COLO829 (cell line): ENCODE measurements at regions not wholly inside any gene's neighbourhood (a gene's known extent, or its start where the extent isn't known, plus 50 kb on each side); places are given as distances from the start of the nearest gene placed in this dataset.

Source experiments
- DNase-seq: peaks from one replicate; pipeline ENCODE4 v3.0.0; 2012; ENCODE audit warnings: low spot score

GRCh38 chr20:43306837-43307236 is 117.1 kb upstream of the PTPRT start:
- no peak for DNase-seq

- DNase-seq = no peak
Measured at GRCh38 chr20:43305749-43306148, 116.0 kb upstream of the PTPRT start.

- DNase-seq = no peak
Measured at GRCh38 chr20:43304598-43304997, 114.9 kb upstream of the PTPRT start.

- no peak for DNase-seq
Measured at GRCh38 chr20:43302936-43303335, 113.2 kb upstream of the PTPRT start.

GRCh38 chr20:43300901-43301300 is 111.2 kb upstream of the PTPRT start:
- no peak for DNase-seq

GRCh38 chr20:43295781-43296180 is 106.1 kb upstream of the PTPRT start:
- DNase-seq = no peak

GRCh38 chr20:43295263-43295662 is 105.6 kb upstream of the PTPRT start:
- no peak for DNase-seq

- no peak for DNase-seq
Measured at GRCh38 chr20:43294031-43294430, 104.3 kb upstream of the PTPRT start.

GRCh38 chr20:43293068-43293786 is 103.5 kb upstream of the PTPRT start:
- no peak for DNase-seq

- DNase-seq = no peak
Measured at GRCh38 chr20:43292222-43292621, 102.5 kb upstream of the PTPRT start.

- no peak for DNase-seq
Measured at GRCh38 chr20:43287637-43288036, 97.9 kb upstream of the PTPRT start.

GRCh38 chr20:43285170-43285569 is 95.5 kb upstream of the PTPRT start:
- no peak for DNase-seq

GRCh38 chr20:43284486-43284885 is 94.8 kb upstream of the PTPRT start:
- no peak for DNase-seq

- no peak for DNase-seq
Measured at GRCh38 chr20:43283126-43283525, 93.4 kb upstream of the PTPRT start.

GRCh38 chr20:43271980-43272379 is 82.3 kb upstream of the PTPRT start:
- DNase-seq = no peak

GRCh38 chr20:43265449-43265848 is 75.7 kb upstream of the PTPRT start:
- no peak for DNase-seq

- DNase-seq = no peak
Measured at GRCh38 chr20:43263226-43263625, 73.5 kb upstream of the PTPRT start.

- DNase-seq = no peak
Measured at GRCh38 chr20:43262341-43262740, 72.6 kb upstream of the PTPRT start.

GRCh38 chr20:43255877-43256276 is 66.2 kb upstream of the PTPRT start:
- DNase-seq = no peak

- no peak for DNase-seq
Measured at GRCh38 chr20:43252761-43253160, 63.1 kb upstream of the PTPRT start.

- no peak for DNase-seq
Measured at GRCh38 chr20:43248341-43248740, 58.6 kb upstream of the PTPRT start.

- DNase-seq = no peak
Measured at GRCh38 chr20:43247361-43247760, 57.7 kb upstream of the PTPRT start.

- no peak for DNase-seq
Measured at GRCh38 chr20:43244647-43245046, 54.9 kb upstream of the PTPRT start.

- DNase-seq = peak; percentile 36
Measured at GRCh38 chr20:43243672-43244269, 54.1 kb upstream of the PTPRT start.
